ENCODE measurements at regions not wholly inside any gene's neighbourhood (a gene's known extent, or its start where the extent isn't known, plus 50 kb on each side); places are given as distances from the start of the nearest gene placed in this dataset.

GRCh38 chr3:66606868-66607267, 106.0 kb upstream of the LRIG1 start:
- FAIRE-seq (no peak), DNase-seq (ENCODE audit: low read depth, low spot score) (no peak), ATAC-seq (no peak)
- no peak for TF ChIP-seq MAX (IDR thresholded peaks at IDR 0.05; ENCODE audit: low read depth, low read length)
- no peak for TF ChIP-seq IRF5 (IDR thresholded peaks at IDR 0.05; ENCODE audit: borderline replicate concordance)
- no peak for TF ChIP-seq CHD2 (IDR thresholded peaks at IDR 0.05; ENCODE audit: borderline replicate concordance, low read depth, low read length)
- TF ChIP-seq CBFB (IDR thresholded peaks at IDR 0.05; ENCODE audit: low read depth) = no peak
- no peak for TF ChIP-seq BHLHE40 (IDR thresholded peaks at IDR 0.05; ENCODE audit: borderline replicate concordance in 1 of 2, low read depth in 2 of 2, low read length in 1 of 2)
- TF ChIP-seq IRF3 (IDR thresholded peaks at IDR 0.05) = no peak
- TF ChIP-seq SKIL (IDR thresholded peaks at IDR 0.05; ENCODE audit: low read depth, poor library complexity, severe bottlenecking) = no peak
- TF ChIP-seq HDAC2 (IDR thresholded peaks at IDR 0.05) = no peak
- TF ChIP-seq MXI1 (IDR thresholded peaks at IDR 0.05; ENCODE audit: low read depth, low read length) = no peak
- TF ChIP-seq MEF2A (IDR thresholded peaks at IDR 0.05; ENCODE audit: insufficient read depth, low read depth, low read length) = no peak
- no peak for TF ChIP-seq CHD4 (IDR thresholded peaks at IDR 0.05)
- TF ChIP-seq NR2C1 (IDR thresholded peaks at IDR 0.05) = no peak
- no peak for TF ChIP-seq EED (IDR thresholded peaks at IDR 0.05; ENCODE audit: low read depth)
- no peak for TF ChIP-seq CBX3 (IDR thresholded peaks at IDR 0.05; ENCODE audit: borderline replicate concordance, low read depth)
- TF ChIP-seq TAF1 (IDR thresholded peaks at IDR 0.05; ENCODE audit: borderline replicate concordance, low read depth, low read length) = no peak
- TF ChIP-seq FOXK2 (IDR thresholded peaks at IDR 0.05) = no peak
- Histone ChIP-seq H3K79me2 (ENCODE audit: control insufficient read depth, insufficient read depth, low read length) (no peaks in the 10 kb centered on the region), H3K9me3 (replicated peaks; ENCODE audit: control insufficient read depth, insufficient read depth, low read length) (no peaks in the 10 kb centered on the region), H2AFZ (ENCODE audit: control insufficient read depth, low read depth, low read length) (no peak overlapping the region), H3K9ac (ENCODE audit: control insufficient read depth, insufficient read depth, low read length) (no peak overlapping the region), H3K27ac (ENCODE audit: control insufficient read depth, insufficient read depth) (no peak overlapping the region), H3K4me3 (no peak overlapping the region), H4K20me1 (ENCODE audit: control insufficient read depth, insufficient read depth) (no peaks in the 10 kb centered on the region), H3K27me3 (replicated peaks in 1 of 2; ENCODE audit: control insufficient read depth in 2 of 2, insufficient read depth in 2 of 2, low read length in 1 of 2) (0 out of 4 replicates have a peak, but pooled peaks cover 0 to 5% of the 10 kb centered on the region in 2 experiments), H3K4me1 (ENCODE audit: control insufficient read depth, insufficient read depth, low read length) (no peaks in the 10 kb centered on the region), H3K4me2 (ENCODE audit: control insufficient read depth, insufficient read depth) (no peak overlapping the region), H3K36me3 (ENCODE audit: control insufficient read depth in 2 of 2, insufficient read depth in 2 of 2, low read length in 1 of 2) (no peaks in the 10 kb centered on the region)
- POLR2A ChIA-PET = no interaction called here
- CTCF ChIA-PET = interaction anchor here (1.3 kb wide), 1 partner anchor 10 kb away, joined by 3 read pairs; no protein-coding TSS in a partner anchor
- SMC1A ChIA-PET (ENCODE audit: uncharacterized antibody, unreplicated experiment) = interaction anchor here (0.6 kb wide), 1 partner anchor 137 kb away, joined by 3 read pairs; no protein-coding TSS in a partner anchor
- BruUV-seq (replicated peaks) = no TSS peak
- intact Hi-C loops (cut with micrococcal nuclease; ENCODE audit: unreplicated experiment) (no loop called here), in situ Hi-C loops (cut with MboI) (no loop called here)
- RAD21 ChIA-PET (ENCODE audit: unreplicated experiment) = no interaction called here
- 15% methylated on average over 1 of the region's 1 CpG for WGBS (ENCODE audit: insufficient coverage, insufficient replicate concordance, low lambda C conversion rate, missing lambda C conversion rate)

All from GM12878 (cell line).